ENCODE measurements at regions not wholly inside any gene's neighbourhood (a gene's known extent, or its start where the extent isn't known, plus 50 kb on each side); places are given as distances from the start of the nearest gene placed in this dataset.

DNA sequence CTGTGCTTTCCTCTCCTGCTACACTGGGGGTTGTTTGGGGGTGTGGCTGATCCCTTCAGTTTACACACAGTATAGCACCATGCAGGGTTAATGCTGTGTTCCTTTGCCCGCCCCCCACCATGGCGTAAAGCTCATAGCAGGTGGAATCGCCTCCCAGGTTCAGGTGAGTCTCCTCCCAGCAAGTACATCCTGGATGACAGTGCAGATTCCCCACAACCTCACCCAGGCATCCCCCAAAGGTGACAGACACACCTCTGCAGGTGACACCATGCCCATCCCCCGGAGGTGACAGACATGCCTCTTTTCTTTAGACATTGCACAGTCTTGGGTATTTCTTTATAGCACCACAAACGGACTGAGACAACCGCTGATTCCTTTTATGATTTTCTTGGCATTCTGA is 343.7 kb downstream of the BRD1 start:
- no peak for DNase-seq (ENCODE audit: extremely low read depth, low read depth)

GRCh38 chr22:49483281-49483870 is 344.3 kb downstream of the BRD1 start:
- no peak overlapping the region for H3K4me3 ChIP-seq (replicated peaks; ENCODE audit: low read depth, low read length)
- no peak for TF ChIP-seq CTCF (IDR thresholded peaks at IDR 0.05; ENCODE audit: low read depth, low read length, missing control alignments)
- DNase-seq (ENCODE audit: extremely low read depth, low read depth): no peak

More for the DNA sequence above, 343.7 kb downstream of the BRD1 start:
- no peak overlapping the region for H3K4me3 ChIP-seq (replicated peaks; ENCODE audit: low read depth, low read length)
- no peak for TF ChIP-seq CTCF (IDR thresholded peaks at IDR 0.05; ENCODE audit: low read depth, low read length, missing control alignments)

- DNase-seq (ENCODE audit: extremely low read depth, low read depth): no peak
- H3K4me3 ChIP-seq (replicated peaks; ENCODE audit: low read depth, low read length): no peak overlapping the region
- no peak for TF ChIP-seq CTCF (IDR thresholded peaks at IDR 0.05; ENCODE audit: low read depth, low read length, missing control alignments)
Observed at GRCh38 chr22:49482811-49483210, 344.9 kb downstream of the BRD1 start.

DNA sequence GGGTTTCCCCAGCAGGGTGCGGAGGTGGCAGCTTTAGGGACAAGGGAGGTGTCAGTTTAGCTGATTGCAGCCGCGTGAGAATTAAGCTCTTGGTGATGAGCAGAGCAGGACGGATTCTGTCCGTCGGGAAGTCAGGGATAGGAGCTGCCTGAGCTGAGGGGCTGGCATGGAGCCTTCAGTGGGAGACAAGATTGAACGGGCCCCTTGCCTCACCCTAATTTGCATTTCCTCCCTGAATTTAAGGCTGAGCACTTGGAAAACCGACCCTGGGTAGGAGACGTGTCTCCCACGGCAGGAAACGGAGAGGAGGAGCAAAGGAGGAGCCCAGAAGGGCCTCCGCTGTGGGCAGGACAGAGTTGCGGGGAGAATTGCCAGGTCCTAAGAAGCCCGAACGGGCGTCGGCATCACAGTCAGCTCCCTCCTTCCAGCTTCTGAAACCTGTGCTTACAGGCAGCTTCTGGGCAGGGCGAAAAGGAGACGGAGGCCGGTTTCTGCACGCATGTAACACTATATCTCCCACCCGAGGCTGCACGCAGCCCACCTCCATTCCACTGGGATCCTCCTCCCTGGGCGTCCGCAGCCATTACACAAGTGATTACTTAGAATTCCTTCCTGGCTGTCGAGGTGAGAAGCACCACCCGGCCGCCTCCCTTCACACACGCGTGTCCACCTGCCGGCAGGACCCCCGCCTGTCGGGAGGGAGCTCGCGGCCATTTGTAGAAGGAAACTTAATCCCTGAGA is 345.8 kb downstream of the BRD1 start:
- H3K4me3 ChIP-seq (replicated peaks; ENCODE audit: low read depth, low read length): no peak overlapping the region
- no peak for DNase-seq (ENCODE audit: extremely low read depth, low read depth)
- TF ChIP-seq CTCF (IDR thresholded peaks at IDR 0.05; ENCODE audit: low read depth, low read length, missing control alignments): no peak

DNA sequence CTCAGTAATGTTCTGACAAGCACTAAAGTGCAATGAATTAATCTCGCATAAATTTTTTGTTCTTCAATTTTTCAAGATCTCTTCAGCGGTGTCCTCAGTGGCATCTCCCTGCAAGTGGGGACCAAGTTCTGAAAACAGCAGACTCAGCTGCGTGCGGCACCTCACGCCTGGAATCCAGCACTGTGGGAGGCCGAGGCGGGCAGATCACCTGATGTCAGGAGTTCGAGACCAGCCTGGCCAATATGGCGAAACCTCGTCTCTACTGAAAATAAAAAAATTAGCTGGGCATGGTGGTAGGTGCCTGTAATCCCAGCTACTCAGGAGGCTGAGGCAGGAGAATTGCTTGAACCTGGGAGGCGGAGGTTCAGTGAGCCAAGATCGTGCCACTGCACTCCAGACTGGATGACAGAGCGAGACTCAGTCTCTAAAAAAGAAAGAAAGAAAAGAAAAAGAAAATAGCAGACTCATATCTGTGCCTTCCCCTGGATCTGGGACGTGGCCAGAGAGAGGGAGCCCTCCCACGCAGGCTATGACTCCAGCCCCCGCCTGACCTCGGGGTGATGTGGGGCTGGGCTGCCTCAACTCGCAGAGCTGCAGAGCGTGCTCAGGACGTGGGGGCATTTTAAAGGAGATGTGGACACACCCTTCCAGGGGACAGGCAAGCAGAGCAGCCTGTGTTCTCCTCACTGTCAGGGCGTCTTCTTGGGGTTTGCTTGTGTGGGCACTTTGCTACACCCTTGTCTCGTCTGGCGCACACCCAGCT is 346.6 kb downstream of the BRD1 start:
- H3K4me3 ChIP-seq (replicated peaks; ENCODE audit: low read depth, low read length): no peak overlapping the region
- no peak for TF ChIP-seq CTCF (IDR thresholded peaks at IDR 0.05; ENCODE audit: low read depth, low read length, missing control alignments)
- no peak for DNase-seq (ENCODE audit: extremely low read depth, low read depth)

DNA sequence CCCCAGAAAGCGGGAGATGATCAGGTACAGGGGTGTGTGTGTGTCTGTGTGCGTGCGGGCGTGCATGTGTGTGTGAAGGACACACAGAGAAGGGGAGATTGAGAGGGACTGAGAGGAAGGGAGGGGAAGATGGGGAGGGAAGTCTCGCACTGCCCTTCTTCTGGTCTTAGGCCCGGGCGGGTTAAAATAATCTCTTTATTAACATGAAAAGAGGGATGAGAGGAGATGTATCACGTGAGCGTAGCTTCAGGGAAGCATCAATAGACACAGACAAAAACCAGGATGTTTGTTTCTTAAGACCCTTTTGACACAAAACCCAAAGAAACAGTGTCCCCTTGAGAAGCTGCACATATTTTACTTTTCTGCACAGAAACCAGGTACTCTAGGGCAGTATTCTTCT is 347.3 kb downstream of the BRD1 start:
- no peak for DNase-seq (ENCODE audit: extremely low read depth, low read depth)
- TF ChIP-seq CTCF (IDR thresholded peaks at IDR 0.05; ENCODE audit: low read depth, low read length, missing control alignments): no peak
- no peak overlapping the region for H3K4me3 ChIP-seq (replicated peaks; ENCODE audit: low read depth, low read length)
